Transverse colon (tissue), 4 donors: ENCODE measurements at regions not wholly inside any gene's neighbourhood (a gene's known extent, or its start where the extent isn't known, plus 50 kb on each side); places are given as distances from the start of the nearest gene placed in this dataset.

Source experiments
- POLR2AphosphoS5 ChIP-seq, 3 donors: sonication (generic); formaldehyde crosslinking; IDR thresholded peaks; one replicate each; pipeline ENCODE4 v1.6.1; 2016; ENCODE audit warnings: antibody characterized with exemption in 3 of 3
- TF ChIP-seq, protein P1 (sequence below), 5 experiments: fragments of 200-600 bp in 3 of 5; fragments of 450-650 bp in 2 of 5; sonication (generic) in 3 of 5; IDR thresholded peaks; 1 replicate in 2 of 5; 2 replicates in 3 of 5; pipeline ENCODE4 v1.5.1; 2016 to 2017; ENCODE audit warnings: antibody characterized with exemption in 5 of 5, inconsistent platforms in 3 of 5, mild to moderate bottlenecking in 2 of 5, moderate library complexity in 1 of 5

DNA sequence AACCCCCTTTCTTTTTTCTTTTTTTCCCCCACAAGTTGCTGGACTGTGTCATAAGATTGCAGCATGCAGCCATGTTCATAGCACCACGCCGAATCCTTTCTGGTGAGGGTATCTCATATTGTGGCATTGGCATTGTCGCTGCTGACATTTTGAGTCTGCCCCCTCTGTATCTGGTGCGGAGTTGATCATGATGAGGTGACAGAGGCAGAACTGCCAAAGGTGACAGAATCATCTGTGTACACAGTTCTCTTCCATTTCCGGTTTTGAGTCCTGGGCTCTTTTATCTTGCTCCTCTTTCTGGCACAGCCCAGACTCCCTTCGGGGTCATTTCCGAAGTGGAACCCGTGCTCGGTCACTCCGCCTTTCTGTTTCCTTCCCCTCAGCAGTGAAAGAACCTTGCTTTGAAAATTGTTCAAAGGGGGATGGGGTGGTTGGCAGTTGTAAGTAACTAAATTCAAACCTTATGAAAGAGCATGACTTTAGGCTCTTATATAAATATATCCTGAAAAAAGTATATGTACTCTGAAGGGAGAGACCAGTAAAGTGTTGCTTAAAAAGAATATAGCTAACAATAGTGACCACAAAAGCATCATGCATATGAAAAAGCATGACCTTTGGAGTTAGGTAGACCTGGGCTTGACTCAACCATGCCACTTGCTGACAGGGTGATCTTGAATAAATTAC is 55.0 kb upstream of the BMP2K start:
- TF ChIP-seq, protein P1, sequence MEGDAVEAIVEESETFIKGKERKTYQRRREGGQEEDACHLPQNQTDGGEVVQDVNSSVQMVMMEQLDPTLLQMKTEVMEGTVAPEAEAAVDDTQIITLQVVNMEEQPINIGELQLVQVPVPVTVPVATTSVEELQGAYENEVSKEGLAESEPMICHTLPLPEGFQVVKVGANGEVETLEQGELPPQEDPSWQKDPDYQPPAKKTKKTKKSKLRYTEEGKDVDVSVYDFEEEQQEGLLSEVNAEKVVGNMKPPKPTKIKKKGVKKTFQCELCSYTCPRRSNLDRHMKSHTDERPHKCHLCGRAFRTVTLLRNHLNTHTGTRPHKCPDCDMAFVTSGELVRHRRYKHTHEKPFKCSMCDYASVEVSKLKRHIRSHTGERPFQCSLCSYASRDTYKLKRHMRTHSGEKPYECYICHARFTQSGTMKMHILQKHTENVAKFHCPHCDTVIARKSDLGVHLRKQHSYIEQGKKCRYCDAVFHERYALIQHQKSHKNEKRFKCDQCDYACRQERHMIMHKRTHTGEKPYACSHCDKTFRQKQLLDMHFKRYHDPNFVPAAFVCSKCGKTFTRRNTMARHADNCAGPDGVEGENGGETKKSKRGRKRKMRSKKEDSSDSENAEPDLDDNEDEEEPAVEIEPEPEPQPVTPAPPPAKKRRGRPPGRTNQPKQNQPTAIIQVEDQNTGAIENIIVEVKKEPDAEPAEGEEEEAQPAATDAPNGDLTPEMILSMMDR (IDR thresholded peaks at IDR 0.05) = no peak
- TF ChIP-seq POLR2AphosphoS5 (IDR thresholded peaks at IDR 0.05) = no peak
